ENCODE measurements at regions not wholly inside any gene's neighbourhood (a gene's known extent, or its start where the extent isn't known, plus 50 kb on each side); places are given as distances from the start of the nearest gene placed in this dataset.

GRCh38 chr4:121567748-121568147, 129.0 kb downstream of the ANXA5 start:
- TF ChIP-seq, protein P1, sequence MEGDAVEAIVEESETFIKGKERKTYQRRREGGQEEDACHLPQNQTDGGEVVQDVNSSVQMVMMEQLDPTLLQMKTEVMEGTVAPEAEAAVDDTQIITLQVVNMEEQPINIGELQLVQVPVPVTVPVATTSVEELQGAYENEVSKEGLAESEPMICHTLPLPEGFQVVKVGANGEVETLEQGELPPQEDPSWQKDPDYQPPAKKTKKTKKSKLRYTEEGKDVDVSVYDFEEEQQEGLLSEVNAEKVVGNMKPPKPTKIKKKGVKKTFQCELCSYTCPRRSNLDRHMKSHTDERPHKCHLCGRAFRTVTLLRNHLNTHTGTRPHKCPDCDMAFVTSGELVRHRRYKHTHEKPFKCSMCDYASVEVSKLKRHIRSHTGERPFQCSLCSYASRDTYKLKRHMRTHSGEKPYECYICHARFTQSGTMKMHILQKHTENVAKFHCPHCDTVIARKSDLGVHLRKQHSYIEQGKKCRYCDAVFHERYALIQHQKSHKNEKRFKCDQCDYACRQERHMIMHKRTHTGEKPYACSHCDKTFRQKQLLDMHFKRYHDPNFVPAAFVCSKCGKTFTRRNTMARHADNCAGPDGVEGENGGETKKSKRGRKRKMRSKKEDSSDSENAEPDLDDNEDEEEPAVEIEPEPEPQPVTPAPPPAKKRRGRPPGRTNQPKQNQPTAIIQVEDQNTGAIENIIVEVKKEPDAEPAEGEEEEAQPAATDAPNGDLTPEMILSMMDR (IDR thresholded peaks at IDR 0.05), result no peak
- TF ChIP-seq POLR2A (IDR thresholded peaks at IDR 0.05), result no peak

Measured in esophagus squamous epithelium (tissue), 4 donors.